ENCODE measurements at regions not wholly inside any gene's neighbourhood (a gene's known extent, or its start where the extent isn't known, plus 50 kb on each side); places are given as distances from the start of the nearest gene placed in this dataset.

DNA sequence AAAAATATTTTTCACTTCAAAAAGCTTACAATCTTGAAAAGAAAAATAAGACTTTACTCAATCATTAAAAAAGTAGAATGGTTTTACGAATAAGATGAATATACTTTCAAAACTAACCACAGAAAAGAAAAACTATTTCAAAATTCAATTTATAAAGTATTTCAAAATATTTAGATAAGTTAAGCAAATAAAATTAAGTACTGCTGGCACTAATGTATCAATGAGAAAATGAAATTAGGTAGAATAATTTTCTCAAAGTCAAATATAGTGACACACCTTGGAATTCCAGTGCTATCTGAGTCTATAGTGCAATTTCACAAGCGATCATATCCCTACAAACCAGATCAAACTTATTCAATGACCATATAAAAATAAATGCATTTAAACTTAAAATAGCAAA lies 109.8 kb upstream of the SEMA3A start:
- H3K27ac Mint-ChIP-seq: no peak overlapping the region
- no peak overlapping the region for H3K4me3 Mint-ChIP-seq
- H3K4me1 Mint-ChIP-seq: peaks cover 9% of the 10 kb centered on the region
- TF ChIP-seq, protein P1, sequence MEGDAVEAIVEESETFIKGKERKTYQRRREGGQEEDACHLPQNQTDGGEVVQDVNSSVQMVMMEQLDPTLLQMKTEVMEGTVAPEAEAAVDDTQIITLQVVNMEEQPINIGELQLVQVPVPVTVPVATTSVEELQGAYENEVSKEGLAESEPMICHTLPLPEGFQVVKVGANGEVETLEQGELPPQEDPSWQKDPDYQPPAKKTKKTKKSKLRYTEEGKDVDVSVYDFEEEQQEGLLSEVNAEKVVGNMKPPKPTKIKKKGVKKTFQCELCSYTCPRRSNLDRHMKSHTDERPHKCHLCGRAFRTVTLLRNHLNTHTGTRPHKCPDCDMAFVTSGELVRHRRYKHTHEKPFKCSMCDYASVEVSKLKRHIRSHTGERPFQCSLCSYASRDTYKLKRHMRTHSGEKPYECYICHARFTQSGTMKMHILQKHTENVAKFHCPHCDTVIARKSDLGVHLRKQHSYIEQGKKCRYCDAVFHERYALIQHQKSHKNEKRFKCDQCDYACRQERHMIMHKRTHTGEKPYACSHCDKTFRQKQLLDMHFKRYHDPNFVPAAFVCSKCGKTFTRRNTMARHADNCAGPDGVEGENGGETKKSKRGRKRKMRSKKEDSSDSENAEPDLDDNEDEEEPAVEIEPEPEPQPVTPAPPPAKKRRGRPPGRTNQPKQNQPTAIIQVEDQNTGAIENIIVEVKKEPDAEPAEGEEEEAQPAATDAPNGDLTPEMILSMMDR (IDR thresholded peaks at IDR 0.05; ENCODE audit: unreplicated experiment): no peak
- no peak for DNase-seq (ENCODE audit: low spot score in 2 of 2, unreplicated experiment in 2 of 2)
- H3K27me3 Mint-ChIP-seq (ENCODE audit: low read depth): no peaks in the 10 kb centered on the region
- no peaks in the 10 kb centered on the region for H3K36me3 Mint-ChIP-seq
- peaks cover 8% of the 10 kb centered on the region for H3K9me3 Mint-ChIP-seq

DNA sequence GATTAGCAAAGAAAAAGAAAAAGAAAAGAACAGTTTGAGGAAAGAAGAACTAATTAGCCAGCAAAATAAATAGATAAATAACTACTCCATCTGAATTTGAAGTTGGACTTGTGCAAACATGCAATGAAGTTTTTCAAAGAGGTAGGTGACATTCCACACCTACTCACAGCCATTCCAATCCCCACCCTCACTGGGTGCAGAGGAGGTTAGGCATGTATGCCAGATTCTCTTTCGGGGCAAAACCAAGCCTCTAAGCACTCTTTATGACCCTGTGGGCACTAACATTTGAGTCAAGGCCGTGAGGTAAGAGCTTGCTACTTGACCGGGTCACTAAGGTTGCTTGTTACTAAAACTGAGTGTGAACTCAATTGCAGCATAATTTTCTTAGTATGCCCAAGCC lies 108.4 kb upstream of the SEMA3A start:
- Mint-ChIP-seq H3K4me1 (peaks cover 8% of the 10 kb centered on the region), H3K36me3 (no peaks in the 10 kb centered on the region), H3K27ac (no peak overlapping the region), H3K4me3 (no peak overlapping the region), H3K27me3 (ENCODE audit: low read depth) (no peaks in the 10 kb centered on the region), H3K9me3 (peaks cover 3% of the 10 kb centered on the region)
- no peak for DNase-seq (ENCODE audit: low spot score in 2 of 2, unreplicated experiment in 2 of 2)
- TF ChIP-seq, protein P1 (IDR thresholded peaks at IDR 0.05; ENCODE audit: unreplicated experiment): no peak

DNA sequence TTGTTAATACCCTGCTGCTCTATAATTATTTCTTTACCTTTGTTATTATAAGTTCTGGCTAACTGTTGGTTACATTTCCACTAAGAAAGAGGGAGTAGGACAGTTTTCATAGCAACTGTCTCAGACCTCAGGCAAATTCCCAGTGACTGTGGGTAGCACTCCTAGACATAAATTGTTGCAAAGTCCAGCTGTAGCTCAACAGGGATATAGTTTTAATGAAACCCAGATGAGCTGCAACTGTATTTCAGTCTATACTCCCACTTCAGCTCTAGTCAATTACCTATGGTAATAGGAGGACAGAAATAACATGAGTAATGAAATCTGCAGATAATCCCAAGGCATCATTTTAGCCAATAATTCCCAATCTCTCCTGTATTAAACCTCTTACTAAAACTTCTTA lies 103.0 kb upstream of the SEMA3A start:
- peaks cover 15% of the 10 kb centered on the region for H3K4me1 Mint-ChIP-seq
- TF ChIP-seq, protein P1 (IDR thresholded peaks at IDR 0.05; ENCODE audit: unreplicated experiment): no peak
- DNase-seq (ENCODE audit: low spot score in 2 of 2, unreplicated experiment in 2 of 2): no peak
- no peaks in the 10 kb centered on the region for H3K27me3 Mint-ChIP-seq (ENCODE audit: low read depth)
- no peaks in the 10 kb centered on the region for H3K36me3 Mint-ChIP-seq
- H3K9me3 Mint-ChIP-seq: peaks cover 3% of the 10 kb centered on the region
- H3K27ac Mint-ChIP-seq: no peak overlapping the region
- H3K4me3 Mint-ChIP-seq: no peak overlapping the region

DNA sequence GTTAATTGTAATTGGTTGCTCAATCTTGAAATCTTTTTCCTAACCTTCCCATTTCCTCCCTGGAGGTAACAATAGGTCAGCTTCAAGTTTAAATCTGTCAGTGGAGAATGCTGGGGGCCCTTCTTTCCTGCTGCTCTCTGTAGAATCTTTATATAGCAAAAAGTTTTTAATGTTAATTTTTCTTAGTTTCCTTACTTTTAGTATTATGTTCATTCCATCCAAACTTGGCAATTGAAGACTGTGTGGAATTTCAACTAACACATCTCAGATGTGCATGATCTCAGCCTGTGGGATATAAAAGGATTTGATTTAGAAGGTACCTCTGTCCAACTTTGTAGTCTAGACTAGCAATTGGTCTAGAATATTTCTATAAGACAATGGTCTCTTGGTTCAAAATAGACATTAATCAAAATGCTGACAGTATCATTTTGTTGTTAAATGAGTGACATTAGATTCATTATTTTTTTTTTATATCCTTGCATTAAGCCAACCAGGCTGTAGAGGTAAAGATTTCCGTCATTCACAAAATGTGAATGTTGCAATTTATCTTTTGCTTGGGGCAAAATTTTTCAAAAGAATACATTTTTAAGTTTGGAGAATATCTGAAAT lies 100.4 kb upstream of the SEMA3A start:
- H3K9me3 Mint-ChIP-seq: peaks cover under 1% of the 10 kb centered on the region
- H3K4me1 Mint-ChIP-seq: peaks cover 14% of the 10 kb centered on the region
- TF ChIP-seq, protein P1 (IDR thresholded peaks at IDR 0.05; ENCODE audit: unreplicated experiment): no peak
- H3K4me3 Mint-ChIP-seq: no peak overlapping the region
- no peak for DNase-seq (ENCODE audit: low spot score in 2 of 2, unreplicated experiment in 2 of 2)
- peak overlapping the region; percentile 43 for H3K27ac Mint-ChIP-seq
- no peaks in the 10 kb centered on the region for H3K36me3 Mint-ChIP-seq
- H3K27me3 Mint-ChIP-seq (ENCODE audit: low read depth): no peaks in the 10 kb centered on the region

DNA sequence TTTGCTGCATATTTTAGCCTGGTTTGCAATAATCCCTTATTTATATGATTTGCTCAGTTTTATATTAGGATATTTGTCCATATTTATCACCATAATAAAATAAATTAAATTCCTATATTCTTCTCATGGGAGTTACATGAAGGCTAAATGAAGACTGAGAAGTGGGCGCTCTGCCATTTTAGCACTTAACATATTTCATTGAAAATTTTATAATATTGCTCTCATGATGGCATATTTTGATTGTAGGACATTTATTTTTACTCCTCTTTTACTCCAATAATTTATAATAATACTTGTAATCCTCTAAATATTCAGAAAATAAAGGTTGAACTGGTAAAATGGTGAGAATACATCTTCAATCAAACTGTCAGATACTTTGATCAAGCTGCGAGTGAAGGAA lies 99.8 kb upstream of the SEMA3A start:
- no peak overlapping the region for H3K4me3 Mint-ChIP-seq
- TF ChIP-seq, protein P1 (IDR thresholded peaks at IDR 0.05; ENCODE audit: unreplicated experiment): no peak
- no peaks in the 10 kb centered on the region for H3K27me3 Mint-ChIP-seq (ENCODE audit: low read depth)
- H3K27ac Mint-ChIP-seq: no peak overlapping the region
- H3K4me1 Mint-ChIP-seq: peaks cover 14% of the 10 kb centered on the region
- no peak for DNase-seq (ENCODE audit: low spot score in 2 of 2, unreplicated experiment in 2 of 2)
- H3K9me3 Mint-ChIP-seq: peaks cover 5% of the 10 kb centered on the region
- H3K36me3 Mint-ChIP-seq: no peaks in the 10 kb centered on the region

DNA sequence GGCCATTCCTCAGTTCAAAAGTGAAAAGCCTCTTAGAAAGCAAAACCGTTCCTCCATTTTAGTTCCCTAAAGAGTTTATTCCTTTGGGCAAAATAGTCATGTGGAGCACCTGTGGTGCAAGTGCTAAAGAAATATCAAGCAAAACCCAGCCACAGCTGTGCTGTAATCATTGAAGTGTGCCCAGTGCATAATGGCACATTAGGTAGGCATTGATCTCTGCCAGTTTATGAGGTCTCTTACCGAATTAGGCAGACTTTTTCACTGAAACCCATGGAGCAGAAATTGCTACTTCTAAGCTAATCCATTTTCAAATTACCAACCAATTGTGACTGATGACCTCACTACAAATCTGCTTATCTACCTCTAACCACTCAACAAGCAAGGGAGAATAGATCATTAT lies 97.2 kb upstream of the SEMA3A start:
- no peak overlapping the region for H3K27ac Mint-ChIP-seq
- DNase-seq (ENCODE audit: low spot score in 2 of 2, unreplicated experiment in 2 of 2): no peak
- TF ChIP-seq, protein P1 (IDR thresholded peaks at IDR 0.05; ENCODE audit: unreplicated experiment): no peak
- H3K4me3 Mint-ChIP-seq: no peak overlapping the region
- no peaks in the 10 kb centered on the region for H3K27me3 Mint-ChIP-seq (ENCODE audit: low read depth)
- H3K36me3 Mint-ChIP-seq: no peaks in the 10 kb centered on the region
- peaks cover 10% of the 10 kb centered on the region for H3K9me3 Mint-ChIP-seq
- peaks cover 6% of the 10 kb centered on the region for H3K4me1 Mint-ChIP-seq

Data from mesothelial cell of epicardium (in vitro differentiated cells).